A673 (cell line): ENCODE measurements at regions not wholly inside any gene's neighbourhood (a gene's known extent, or its start where the extent isn't known, plus 50 kb on each side); places are given as distances from the start of the nearest gene placed in this dataset.

Experiments used
- BruUV-seq: library from RNA; stranded (reverse); fragments of 400-500 nt; replicated peaks from 2 replicates; lab custom pipeline; 2021; lab: Mats Ljungman, UMichigan
- CTCF ChIA-PET: fragments of 300-600 bp; sonication (Branson Sonifier 250); formaldehyde crosslinking; loops from one replicate; lab custom pipeline; 2022; ENCODE audit warnings: antibody characterized with exemption; lab: Charles Lee
- POLR2A ChIA-PET: fragments of 300-600 bp; sonication (Branson Sonifier 250); formaldehyde crosslinking; loops from one replicate; lab custom pipeline; 2022; ENCODE audit warnings: antibody characterized with exemption; ENCODE audit not compliant: low non-redundant PET; lab: Charles Lee
- DNase-seq: peaks from one replicate; pipeline ENCODE4 v3.0.0-alpha.2; 2015; ENCODE audit warnings: low spot score
- H3K27ac ChIP-seq: fragments of 200-600 bp; sonication (generic); 2 replicates; pipeline ENCODE4 v1.5.1; 2016; ENCODE audit warnings: mixed run types, low read depth, mild to moderate bottlenecking, mixed read lengths, antibody characterized with exemption, low read length; ENCODE audit not compliant: poor library complexity, severe bottlenecking
- H3K27me3 ChIP-seq: fragments of 200-600 bp; sonication (generic); replicated peaks from 2 replicates; pipeline ENCODE4 v1.6.1; 2017; ENCODE audit warnings: mixed run types, low read depth, mild to moderate bottlenecking, mixed read lengths, antibody characterized with exemption, low read length; ENCODE audit not compliant: insufficient read depth, poor library complexity
- H3K36me3 ChIP-seq: fragments of 200-600 bp; sonication (generic); 2 replicates; pipeline ENCODE4 v1.6.1; 2016; ENCODE audit warnings: mixed run types, mild to moderate bottlenecking, mixed read lengths, antibody characterized with exemption, low read length; ENCODE audit not compliant: insufficient read depth, poor library complexity, severe bottlenecking
- H3K4me1 ChIP-seq: fragments of 200-600 bp; sonication (generic); 2 replicates; pipeline ENCODE4 v1.6.1; 2017; ENCODE audit warnings: mixed run types, mild to moderate bottlenecking, mixed read lengths, antibody characterized with exemption, low read length; ENCODE audit not compliant: insufficient read depth, poor library complexity, severe bottlenecking
- H3K4me3 ChIP-seq: fragments of 200-600 bp; sonication (generic); 2 replicates; pipeline ENCODE4 v1.5.1; 2016; ENCODE audit warnings: low read depth, mixed run types, mild to moderate bottlenecking, mixed read lengths, low read length; ENCODE audit not compliant: poor library complexity, severe bottlenecking
- H3K9me3 ChIP-seq: fragments of 200-600 bp; sonication (generic); 2 replicates; pipeline ENCODE4 v1.6.1; 2016; ENCODE audit warnings: mixed run types, low read depth, mild to moderate bottlenecking, mixed read lengths, antibody characterized with exemption, low read length; ENCODE audit not compliant: poor library complexity, severe bottlenecking
- EZH2 ChIP-seq: fragments of 200-600 bp; sonication (generic); IDR thresholded peaks from 2 replicates; pipeline ENCODE4 v1.6.1; 2017; ENCODE audit warnings: borderline replicate concordance, low read depth, mild to moderate bottlenecking, mixed read lengths, antibody characterized with exemption, low read length; ENCODE audit not compliant: poor library complexity, severe bottlenecking
- intact Hi-C: fragments of 100-400 bp; cut with micrococcal nuclease; formaldehyde crosslinking; loops from one replicate; pipeline ENCODE4 v1.10.0; 2022; ENCODE audit not compliant: unreplicated experiment
- TF ChIP-seq, protein P1 (sequence below): fragments of 300-800, 200-600 bp; sonication (generic); conservative IDR thresholded peaks from 2 replicates; pipeline ENCODE4 v1.5.1; 2017; ENCODE audit warnings: low read depth, mild to moderate bottlenecking, antibody characterized with exemption, low read length, moderate library complexity, mixed read lengths

DNA sequence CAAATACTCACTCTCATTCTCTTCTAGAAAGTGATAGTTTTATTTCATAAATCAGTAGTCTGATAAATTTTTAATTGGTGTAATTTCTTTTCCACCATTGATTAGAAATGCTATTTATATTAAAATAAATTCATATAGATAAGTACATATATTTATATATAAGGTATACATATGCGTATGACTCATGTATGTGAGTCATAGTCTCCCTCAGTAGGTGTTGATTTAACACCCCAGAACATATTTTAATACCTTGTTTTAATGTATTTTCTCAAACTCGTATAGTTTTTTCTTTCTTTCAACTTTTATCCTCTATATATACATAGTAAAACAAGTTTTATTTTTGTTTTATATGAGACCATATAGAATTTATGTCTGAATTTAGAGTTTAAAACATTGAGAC lies 130.4 kb downstream of the PLG start:
- ChIA-PET CTCF (no interaction called here), POLR2A (no interaction called here)
- H3K27me3 ChIP-seq: no peaks in the 10 kb centered on the region
- H3K4me3 ChIP-seq: no peak overlapping the region
- no peak for DNase-seq
- no peaks in the 10 kb centered on the region for H3K4me1 ChIP-seq
- H3K36me3 ChIP-seq: no peaks in the 10 kb centered on the region
- no peaks in the 10 kb centered on the region for H3K9me3 ChIP-seq
- TF ChIP-seq, protein P1, sequence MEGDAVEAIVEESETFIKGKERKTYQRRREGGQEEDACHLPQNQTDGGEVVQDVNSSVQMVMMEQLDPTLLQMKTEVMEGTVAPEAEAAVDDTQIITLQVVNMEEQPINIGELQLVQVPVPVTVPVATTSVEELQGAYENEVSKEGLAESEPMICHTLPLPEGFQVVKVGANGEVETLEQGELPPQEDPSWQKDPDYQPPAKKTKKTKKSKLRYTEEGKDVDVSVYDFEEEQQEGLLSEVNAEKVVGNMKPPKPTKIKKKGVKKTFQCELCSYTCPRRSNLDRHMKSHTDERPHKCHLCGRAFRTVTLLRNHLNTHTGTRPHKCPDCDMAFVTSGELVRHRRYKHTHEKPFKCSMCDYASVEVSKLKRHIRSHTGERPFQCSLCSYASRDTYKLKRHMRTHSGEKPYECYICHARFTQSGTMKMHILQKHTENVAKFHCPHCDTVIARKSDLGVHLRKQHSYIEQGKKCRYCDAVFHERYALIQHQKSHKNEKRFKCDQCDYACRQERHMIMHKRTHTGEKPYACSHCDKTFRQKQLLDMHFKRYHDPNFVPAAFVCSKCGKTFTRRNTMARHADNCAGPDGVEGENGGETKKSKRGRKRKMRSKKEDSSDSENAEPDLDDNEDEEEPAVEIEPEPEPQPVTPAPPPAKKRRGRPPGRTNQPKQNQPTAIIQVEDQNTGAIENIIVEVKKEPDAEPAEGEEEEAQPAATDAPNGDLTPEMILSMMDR: no peak
- no peak for TF ChIP-seq EZH2
- no TSS peak for BruUV-seq
- intact Hi-C loops: no loop called here
- no peak overlapping the region for H3K27ac ChIP-seq

DNA sequence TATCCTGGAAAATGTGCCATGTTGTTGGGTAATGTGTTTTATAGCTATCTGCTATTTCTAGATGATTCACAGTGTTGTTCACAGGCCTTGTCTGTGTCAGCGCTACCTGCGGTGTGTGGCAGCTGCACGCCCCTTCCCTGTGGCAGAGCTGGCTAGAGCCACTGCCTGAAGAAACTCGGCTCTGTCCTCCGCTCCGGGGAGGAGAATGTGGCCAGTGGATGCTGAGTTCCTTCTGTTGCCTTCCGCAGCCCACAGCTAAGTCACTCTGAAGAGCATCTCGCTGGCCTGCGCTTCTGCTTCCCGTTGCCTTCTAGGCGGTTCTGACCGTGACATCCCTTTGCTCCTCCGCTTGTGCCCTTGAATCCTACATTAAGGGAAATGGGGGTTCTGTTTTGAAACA lies 135.1 kb downstream of the PLG start:
- no peaks in the 10 kb centered on the region for H3K36me3 ChIP-seq
- H3K4me1 ChIP-seq: no peaks in the 10 kb centered on the region
- DNase-seq: no peak
- ChIA-PET POLR2A (no interaction called here), CTCF (no interaction called here)
- no peak overlapping the region for H3K27ac ChIP-seq
- no peaks in the 10 kb centered on the region for H3K9me3 ChIP-seq
- no peak overlapping the region for H3K4me3 ChIP-seq
- intact Hi-C loops: no loop called here
- BruUV-seq: no TSS peak
- no peak for TF ChIP-seq EZH2
- TF ChIP-seq, protein P1: no peak
- H3K27me3 ChIP-seq: peaks cover 4% of the 10 kb centered on the region

DNA sequence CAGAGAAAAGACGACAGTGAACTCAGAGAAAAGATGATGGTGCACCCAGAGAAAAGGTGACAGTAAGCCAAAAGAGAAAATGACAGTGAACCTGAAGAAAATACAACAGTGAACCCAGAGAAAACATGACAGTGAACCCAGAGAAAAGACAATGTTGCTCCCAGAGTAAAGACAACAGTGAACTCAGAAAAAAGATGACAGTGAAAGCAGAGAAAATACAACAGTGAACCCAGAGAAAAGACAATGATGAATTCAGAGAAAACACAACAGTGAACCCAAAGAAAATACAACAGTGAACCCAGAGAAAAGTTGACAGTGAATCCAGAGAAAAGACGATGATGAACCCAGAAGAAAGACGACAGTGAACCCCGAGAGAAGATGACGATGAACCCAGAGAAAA lies 140.5 kb upstream of the MAP3K4 start:
- DNase-seq: no peak
- CTCF ChIA-PET: no interaction called here
- POLR2A ChIA-PET: no interaction called here
- Histone ChIP-seq H3K27me3 (peaks cover 10% of the 10 kb centered on the region), H3K9me3 (no peaks in the 10 kb centered on the region), H3K4me1 (no peaks in the 10 kb centered on the region), H3K27ac (no peak overlapping the region), H3K4me3 (no peak overlapping the region), H3K36me3 (no peaks in the 10 kb centered on the region)
- TF ChIP-seq, protein P1: no peak
- TF ChIP-seq EZH2: no peak
- no TSS peak for BruUV-seq
- intact Hi-C loops: no loop called here
